Ovary (tissue), 7 donors: ENCODE measurements at regions not wholly inside any gene's neighbourhood (a gene's known extent, or its start where the extent isn't known, plus 50 kb on each side); places are given as distances from the start of the nearest gene placed in this dataset.

Experiments
- DNase-seq, 5 donors: peaks; one replicate each; pipeline ENCODE4 v3.0.0-alpha.2; 2019 to 2020
- H3K27ac ChIP-seq, 2 donors: fragments of 200-600 bp; one replicate each; pipeline versions ENCODE4 v1.5.1 to v1.8.0; 2019 to 2022
- H3K27me3 ChIP-seq: fragments of 200-600 bp; one replicate; pipeline ENCODE4 v1.8.0; 2022
- H3K36me3 ChIP-seq: fragments of 200-600 bp; sonication (generic); one replicate; pipeline ENCODE4 v1.5.1; 2019
- H3K4me1 ChIP-seq: one replicate; pipeline ENCODE4 v1.8.1; 2013; ENCODE audit warnings: mild to moderate bottlenecking, moderate library complexity; ENCODE audit not compliant: insufficient read depth
- H3K4me3 ChIP-seq: fragments of 200-600 bp; sonication (generic); one replicate; pipeline ENCODE4 v1.5.1; 2017
- H3K9me3 ChIP-seq, 2 donors: fragments of 200-600 bp in 1 of 2; sonication (generic) in 1 of 2; one replicate each; pipeline versions ENCODE4 v1.5.1 to v1.8.1; 2013 to 2019; ENCODE audit warnings: mild to moderate bottlenecking in 1 of 2, moderate library complexity in 1 of 2
- EP300 ChIP-seq: sonication (generic); formaldehyde crosslinking; IDR thresholded peaks from one replicate; pipeline ENCODE4 v1.6.1; 2017; ENCODE audit warnings: antibody characterized with exemption
- POLR2A ChIP-seq: fragments of 450-650 bp; IDR thresholded peaks from one replicate; pipeline ENCODE4 v1.6.1; 2017; ENCODE audit warnings: antibody characterized with exemption, mild to moderate bottlenecking, moderate library complexity
- WGBS, 3 donors: extraction: QIAGEN DNeasy Blood & Tissue Kit in 1 of 3; methylation state at CpG; one replicate each; pipeline versions ENCODE4 v1.1.5 to v1.1.7; 2013 to 2017; 5-methylcytosine and 5-hydroxymethylcytosine counted together
- intact Hi-C, 4 donors: fragments of 100-400 bp; cut with DNase I; formaldehyde crosslinking; loops; one replicate each; pipeline versions ENCODE4 v1.11.0 to v1.15.1; 2022 to 2023
- TF ChIP-seq, protein P1 (sequence below), 3 donors: fragments of 450-650 bp in 2 of 3; fragments of 200-600 bp in 1 of 3; IDR thresholded peaks; one replicate each; pipeline versions ENCODE4 v1.5.1 to v1.8.0; 2016 to 2022; ENCODE audit warnings: antibody characterized with exemption in 3 of 3, mild to moderate bottlenecking in 1 of 3
- donor health status: DM: no; HTN: no; CAD: no; lungs with moderate emphysema.
- donor health status: DM: no; HTN: no; CAD: no.
- donor health status: Bipolar disorder and iron deficiency.
- donor health status: DM: no; HTN: no; CAD: no.
- donor health status: DM: yes; HTN: yes; CAD: no.

DNA sequence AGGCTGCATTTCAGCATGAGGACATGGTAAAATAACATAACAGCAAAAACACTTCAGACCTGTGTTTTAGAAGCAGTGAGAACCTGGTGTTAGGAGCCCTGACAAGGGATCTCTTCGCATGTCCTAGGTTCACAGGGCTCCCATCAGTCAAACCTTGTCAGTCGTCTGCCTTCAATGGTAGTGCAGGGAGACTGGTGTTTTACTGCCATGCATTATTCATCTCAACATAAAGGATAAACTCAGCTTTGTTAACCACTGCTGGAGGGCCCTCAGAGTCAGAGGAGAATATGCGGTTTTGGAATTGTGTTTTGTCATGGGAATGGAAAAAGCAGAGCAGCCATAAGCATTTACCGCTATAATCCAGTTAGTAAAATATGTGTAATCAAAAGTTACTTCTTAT is 275.9 kb upstream of the GCFC2 start:
- TF ChIP-seq EP300: no peak
- TF ChIP-seq, protein P1, sequence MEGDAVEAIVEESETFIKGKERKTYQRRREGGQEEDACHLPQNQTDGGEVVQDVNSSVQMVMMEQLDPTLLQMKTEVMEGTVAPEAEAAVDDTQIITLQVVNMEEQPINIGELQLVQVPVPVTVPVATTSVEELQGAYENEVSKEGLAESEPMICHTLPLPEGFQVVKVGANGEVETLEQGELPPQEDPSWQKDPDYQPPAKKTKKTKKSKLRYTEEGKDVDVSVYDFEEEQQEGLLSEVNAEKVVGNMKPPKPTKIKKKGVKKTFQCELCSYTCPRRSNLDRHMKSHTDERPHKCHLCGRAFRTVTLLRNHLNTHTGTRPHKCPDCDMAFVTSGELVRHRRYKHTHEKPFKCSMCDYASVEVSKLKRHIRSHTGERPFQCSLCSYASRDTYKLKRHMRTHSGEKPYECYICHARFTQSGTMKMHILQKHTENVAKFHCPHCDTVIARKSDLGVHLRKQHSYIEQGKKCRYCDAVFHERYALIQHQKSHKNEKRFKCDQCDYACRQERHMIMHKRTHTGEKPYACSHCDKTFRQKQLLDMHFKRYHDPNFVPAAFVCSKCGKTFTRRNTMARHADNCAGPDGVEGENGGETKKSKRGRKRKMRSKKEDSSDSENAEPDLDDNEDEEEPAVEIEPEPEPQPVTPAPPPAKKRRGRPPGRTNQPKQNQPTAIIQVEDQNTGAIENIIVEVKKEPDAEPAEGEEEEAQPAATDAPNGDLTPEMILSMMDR (IDR thresholded peaks at IDR 0.05): no peak
- TF ChIP-seq POLR2A: no peak
- intact Hi-C loops: no loop called here
- Histone ChIP-seq H3K27ac (no peak overlapping the region), H3K4me1 (no peaks in the 10 kb centered on the region), H3K4me3 (no peak overlapping the region), H3K27me3 (no peaks in the 10 kb centered on the region), H3K36me3 (no peaks in the 10 kb centered on the region), H3K9me3 (peaks cover 0 to 4% of the 10 kb centered on the region in 2 donors)
- WGBS, 3 donors: 55 to 66% (median 59%) methylated on average over 4 of the region's 4 CpGs
- no peak for DNase-seq

DNA sequence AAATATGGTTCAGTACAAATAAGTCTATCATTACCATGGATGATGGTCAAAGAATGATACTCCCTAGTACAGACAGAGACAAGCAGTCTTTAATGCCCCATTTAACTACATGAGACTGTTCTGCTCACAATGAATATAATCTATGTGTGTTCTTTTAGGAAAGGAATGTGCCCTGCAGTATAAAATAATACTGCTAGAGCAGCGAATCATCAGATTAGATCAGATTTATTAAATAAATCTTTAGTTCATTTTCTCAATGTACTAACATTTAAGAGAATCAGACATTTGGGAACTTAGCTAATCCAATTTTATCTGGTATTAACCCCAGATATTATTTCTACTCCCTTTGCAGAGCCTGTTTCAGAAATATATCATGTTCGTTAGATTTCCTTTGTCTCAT is 272.0 kb upstream of the GCFC2 start:
- no peak for DNase-seq
- WGBS, 3 donors: 49 to 57% (median 53%) methylated on average over 2 of the region's 2 CpGs
- no peak for TF ChIP-seq POLR2A
- TF ChIP-seq, protein P1 (IDR thresholded peaks at IDR 0.05): no peak
- no peak for TF ChIP-seq EP300
- Histone ChIP-seq H3K36me3 (no peaks in the 10 kb centered on the region), H3K27me3 (no peaks in the 10 kb centered on the region), H3K4me1 (no peaks in the 10 kb centered on the region), H3K9me3 (no peaks in the 10 kb centered on the region), H3K4me3 (no peak overlapping the region), H3K27ac (no peak overlapping the region)
- intact Hi-C loops: no loop called here

DNA sequence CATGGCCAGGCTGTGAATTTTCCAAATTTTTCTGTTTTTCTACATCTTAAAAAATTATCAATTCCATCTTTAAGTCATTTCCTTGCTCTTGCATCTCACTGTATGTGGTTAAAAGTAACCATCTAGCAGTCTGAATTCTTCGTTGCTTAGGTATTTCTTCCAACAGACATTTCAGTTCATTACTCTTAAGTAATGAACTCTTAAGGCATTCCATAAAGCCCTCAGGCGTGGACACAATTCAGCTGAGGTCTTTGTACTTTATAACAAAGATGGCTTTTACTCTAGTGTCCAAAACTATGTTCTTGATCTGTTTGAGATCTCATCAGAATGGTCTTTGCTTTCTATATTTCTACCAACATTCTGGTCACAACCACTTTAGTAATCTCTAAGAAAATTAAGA is 253.9 kb upstream of the GCFC2 start:
- Histone ChIP-seq H3K4me3 (no peak overlapping the region), H3K27ac (no peak overlapping the region), H3K9me3 (no peaks in the 10 kb centered on the region), H3K4me1 (no peaks in the 10 kb centered on the region), H3K36me3 (no peaks in the 10 kb centered on the region), H3K27me3 (no peaks in the 10 kb centered on the region)
- TF ChIP-seq, protein P1 (IDR thresholded peaks at IDR 0.05): no peak
- TF ChIP-seq POLR2A: no peak
- no peak for TF ChIP-seq EP300
- 81 to 85% (median 85%) methylated on average over 2 of the region's 2 CpGs for WGBS, 3 donors
- no peak for DNase-seq
- intact Hi-C loops: no loop called here

GRCh38 chr2:75960472-75961009 is 249.8 kb upstream of the GCFC2 start:
- DNase-seq: no peak
- H3K36me3 ChIP-seq: no peaks in the 10 kb centered on the region
- WGBS, 3 donors: 45 to 66% (median 49%) methylated on average over 3 of the region's 3 CpGs
- intact Hi-C loops: no loop called here
- no peaks in the 10 kb centered on the region for H3K4me1 ChIP-seq
- H3K4me3 ChIP-seq: no peak overlapping the region
- no peaks in the 10 kb centered on the region for H3K9me3 ChIP-seq
- H3K27ac ChIP-seq: no peak overlapping the region
- TF ChIP-seq EP300 (no peak), POLR2A (no peak)
- TF ChIP-seq, protein P1 (IDR thresholded peaks at IDR 0.05): no peak
- H3K27me3 ChIP-seq: no peaks in the 10 kb centered on the region
